Thyroid gland (tissue), 4 donors: ENCODE measurements at regions not wholly inside any gene's neighbourhood (a gene's known extent, or its start where the extent isn't known, plus 50 kb on each side); places are given as distances from the start of the nearest gene placed in this dataset.

Experiments used
- DNase-seq, 2 donors: peaks; one replicate each; pipeline ENCODE4 v3.0.0-alpha.2; 2019
- H3K27ac ChIP-seq, 3 donors: fragments of 200-600 bp; sonication (generic); 1 replicate in 2 of 3; 2 replicates in 1 of 3; pipeline ENCODE4 v1.5.1; 2016 to 2019; ENCODE audit warnings: mild to moderate bottlenecking in 1 of 3, moderate library complexity in 1 of 3
- H3K27me3 ChIP-seq: fragments of 200-600 bp; sonication (generic); one replicate; pipeline ENCODE4 v1.5.1; 2019
- H3K36me3 ChIP-seq, 2 donors: fragments of 200-600 bp; sonication (generic); one replicate each; pipeline ENCODE4 v1.5.1; 2016 to 2019
- H3K4me1 ChIP-seq, 2 donors: fragments of 200-600 bp; sonication (generic); one replicate each; pipeline ENCODE4 v1.5.1; 2017 to 2019
- H3K4me3 ChIP-seq, 3 donors: fragments of 200-600 bp; sonication (generic); replicated peaks in 1 of 3; 1 replicate in 2 of 3; 2 replicates in 1 of 3; pipeline ENCODE4 v1.5.1; 2016; ENCODE audit warnings: mild to moderate bottlenecking in 1 of 3
- H3K9me3 ChIP-seq: fragments of 200-600 bp; sonication (generic); one replicate; pipeline ENCODE4 v1.5.1; 2017
- CTCF ChIP-seq, 6 experiments: fragments of 200-600 bp in 3 of 6; fragments of 450-650 bp in 3 of 6; sonication (generic) in 3 of 6; IDR thresholded peaks; one replicate each; pipeline ENCODE4 v1.5.1; 2016 to 2019; ENCODE audit warnings: antibody characterized with exemption in 6 of 6, mild to moderate bottlenecking in 2 of 6, inconsistent platforms in 1 of 6, moderate library complexity in 1 of 6
- POLR2A ChIP-seq, 2 donors: fragments of 450-650 bp; IDR thresholded peaks; one replicate each; pipeline ENCODE4 v1.6.1; 2017; ENCODE audit warnings: antibody characterized with exemption in 2 of 2, mild to moderate bottlenecking in 2 of 2, moderate library complexity in 1 of 2
- WGBS, 2 donors: methylation state at CpG; one replicate each; pipeline ENCODE4 v1.1.5; 2017; 5-methylcytosine and 5-hydroxymethylcytosine counted together
- intact Hi-C: fragments of 100-400 bp; cut with DNase I; formaldehyde crosslinking; loops from one replicate; pipeline ENCODE4 v1.15.1; 2023

DNA sequence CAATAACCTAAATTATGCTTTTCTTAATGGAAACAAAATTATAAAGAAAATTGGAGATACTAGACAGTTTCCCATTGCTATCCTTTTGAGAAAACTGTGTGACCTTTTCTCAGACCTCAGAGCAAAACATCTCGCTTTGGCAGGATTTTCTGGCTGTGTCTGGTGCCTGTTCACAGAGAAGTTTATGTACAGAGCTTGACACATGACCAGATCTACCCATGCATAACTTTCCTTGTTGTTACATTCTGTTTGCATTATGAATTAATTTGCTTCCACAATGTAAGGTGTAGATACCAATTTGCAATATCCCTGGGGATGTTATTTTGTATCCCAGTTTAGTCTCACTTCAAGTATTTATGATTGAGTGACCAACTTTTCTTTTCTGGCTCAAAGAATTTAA is 565.0 kb downstream of the XPNPEP1 start:
- 50 to 68% methylated on average over 1 of the region's 1 CpG for WGBS, 2 donors
- H3K36me3 ChIP-seq = no peaks in the 10 kb centered on the region
- peaks cover 0 to 7% of the 10 kb centered on the region in 2 donors for H3K4me1 ChIP-seq
- H3K4me3 ChIP-seq = no peak overlapping the region
- TF ChIP-seq CTCF (IDR thresholded peaks at IDR 0.05) (no peak), POLR2A (IDR thresholded peaks at IDR 0.05) (no peak)
- no peak overlapping the region for H3K27ac ChIP-seq
- no peak for DNase-seq
- H3K9me3 ChIP-seq = no peaks in the 10 kb centered on the region
- no peaks in the 10 kb centered on the region for H3K27me3 ChIP-seq
- intact Hi-C loops = no loop called here

DNA sequence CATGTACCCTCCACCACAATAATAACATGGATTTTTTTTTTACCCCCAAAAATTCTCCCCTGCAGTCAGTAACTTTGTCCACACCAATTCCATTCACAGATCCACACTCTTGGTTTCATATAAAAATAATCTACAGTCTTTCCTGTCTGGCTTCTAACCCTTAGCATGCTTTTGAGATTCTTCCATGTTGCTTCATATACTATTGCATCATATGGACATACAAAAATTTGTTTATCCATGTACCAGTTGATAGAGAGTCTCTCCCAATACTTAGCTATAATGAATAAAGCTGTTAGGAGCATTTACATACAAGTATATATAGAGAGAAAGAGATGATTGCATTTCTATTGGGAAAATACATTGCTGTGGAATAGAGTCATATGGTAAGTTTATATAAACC is 575.0 kb downstream of the XPNPEP1 start:
- intact Hi-C loops = no loop called here
- TF ChIP-seq POLR2A (IDR thresholded peaks at IDR 0.05) = no peak
- no peak for TF ChIP-seq CTCF (IDR thresholded peaks at IDR 0.05)
- H3K36me3 ChIP-seq = no peaks in the 10 kb centered on the region
- H3K9me3 ChIP-seq = no peaks in the 10 kb centered on the region
- no peak overlapping the region for H3K4me3 ChIP-seq
- no peaks in the 10 kb centered on the region for H3K4me1 ChIP-seq
- no peak overlapping the region for H3K27ac ChIP-seq
- H3K27me3 ChIP-seq = no peaks in the 10 kb centered on the region
- no peak for DNase-seq

GRCh38 chr10:109343293-109343692 is 580.0 kb downstream of the XPNPEP1 start:
- no peaks in the 10 kb centered on the region for H3K9me3 ChIP-seq
- intact Hi-C loops = no loop called here
- 90 to 93% methylated on average over 1 of the region's 1 CpG for WGBS, 2 donors
- H3K27ac ChIP-seq = no peak overlapping the region
- TF ChIP-seq POLR2A (IDR thresholded peaks at IDR 0.05) (no peak), CTCF (IDR thresholded peaks at IDR 0.05) (no peak)
- no peak overlapping the region for H3K4me3 ChIP-seq
- H3K4me1 ChIP-seq = no peaks in the 10 kb centered on the region
- DNase-seq = no peak
- no peaks in the 10 kb centered on the region for H3K36me3 ChIP-seq
- no peaks in the 10 kb centered on the region for H3K27me3 ChIP-seq

GRCh38 chr10:109341986-109342385 is 581.3 kb downstream of the XPNPEP1 start:
- Histone ChIP-seq H3K36me3 (no peaks in the 10 kb centered on the region), H3K4me3 (no peak overlapping the region), H3K4me1 (no peaks in the 10 kb centered on the region), H3K27ac (no peak overlapping the region), H3K27me3 (no peaks in the 10 kb centered on the region), H3K9me3 (no peaks in the 10 kb centered on the region)
- intact Hi-C loops = no loop called here
- TF ChIP-seq CTCF (IDR thresholded peaks at IDR 0.05) = no peak
- no peak for DNase-seq

GRCh38 chr10:109328001-109328400 is 595.3 kb downstream of the XPNPEP1 start:
- H3K27ac ChIP-seq = no peak overlapping the region
- no peak overlapping the region for H3K4me3 ChIP-seq
- TF ChIP-seq CTCF (IDR thresholded peaks at IDR 0.05) = no peak
- TF ChIP-seq POLR2A (IDR thresholded peaks at IDR 0.05) = no peak
- no peaks in the 10 kb centered on the region for H3K9me3 ChIP-seq
- no peak for DNase-seq
- intact Hi-C loops = no loop called here
- H3K27me3 ChIP-seq = no peaks in the 10 kb centered on the region
- WGBS, 2 donors = 80 to 85% methylated on average over 3 of the region's 3 CpGs
- H3K4me1 ChIP-seq = no peaks in the 10 kb centered on the region
- no peaks in the 10 kb centered on the region for H3K36me3 ChIP-seq
